A673 (cell line): ENCODE measurements at regions not wholly inside any gene's neighbourhood (a gene's known extent, or its start where the extent isn't known, plus 50 kb on each side); places are given as distances from the start of the nearest gene placed in this dataset.

Experiments
- BruUV-seq: library from RNA; stranded (reverse); fragments of 400-500 nt; replicated peaks from 2 replicates; lab custom pipeline; 2021; lab: Mats Ljungman, UMichigan
- CTCF ChIA-PET: fragments of 300-600 bp; sonication (Branson Sonifier 250); formaldehyde crosslinking; loops from one replicate; lab custom pipeline; 2022; ENCODE audit warnings: antibody characterized with exemption; lab: Charles Lee
- POLR2A ChIA-PET: fragments of 300-600 bp; sonication (Branson Sonifier 250); formaldehyde crosslinking; loops from one replicate; lab custom pipeline; 2022; ENCODE audit warnings: antibody characterized with exemption; ENCODE audit not compliant: low non-redundant PET; lab: Charles Lee
- DNase-seq: peaks from one replicate; pipeline ENCODE4 v3.0.0-alpha.2; 2015; ENCODE audit warnings: low spot score
- H3K27ac ChIP-seq: fragments of 200-600 bp; sonication (generic); 2 replicates; pipeline ENCODE4 v1.5.1; 2016; ENCODE audit warnings: mixed run types, low read depth, mild to moderate bottlenecking, mixed read lengths, antibody characterized with exemption, low read length; ENCODE audit not compliant: poor library complexity, severe bottlenecking
- H3K27me3 ChIP-seq: fragments of 200-600 bp; sonication (generic); replicated peaks from 2 replicates; pipeline ENCODE4 v1.6.1; 2017; ENCODE audit warnings: mixed run types, low read depth, mild to moderate bottlenecking, mixed read lengths, antibody characterized with exemption, low read length; ENCODE audit not compliant: insufficient read depth, poor library complexity
- H3K36me3 ChIP-seq: fragments of 200-600 bp; sonication (generic); 2 replicates; pipeline ENCODE4 v1.6.1; 2016; ENCODE audit warnings: mixed run types, mild to moderate bottlenecking, mixed read lengths, antibody characterized with exemption, low read length; ENCODE audit not compliant: insufficient read depth, poor library complexity, severe bottlenecking
- H3K4me1 ChIP-seq: fragments of 200-600 bp; sonication (generic); 2 replicates; pipeline ENCODE4 v1.6.1; 2017; ENCODE audit warnings: mixed run types, mild to moderate bottlenecking, mixed read lengths, antibody characterized with exemption, low read length; ENCODE audit not compliant: insufficient read depth, poor library complexity, severe bottlenecking
- H3K4me3 ChIP-seq: fragments of 200-600 bp; sonication (generic); 2 replicates; pipeline ENCODE4 v1.5.1; 2016; ENCODE audit warnings: low read depth, mixed run types, mild to moderate bottlenecking, mixed read lengths, low read length; ENCODE audit not compliant: poor library complexity, severe bottlenecking
- H3K9me3 ChIP-seq: fragments of 200-600 bp; sonication (generic); 2 replicates; pipeline ENCODE4 v1.6.1; 2016; ENCODE audit warnings: mixed run types, low read depth, mild to moderate bottlenecking, mixed read lengths, antibody characterized with exemption, low read length; ENCODE audit not compliant: poor library complexity, severe bottlenecking
- CTCF ChIP-seq: fragments of 300-800, 200-600 bp; sonication (generic); conservative IDR thresholded peaks from 2 replicates; pipeline ENCODE4 v1.5.1; 2017; ENCODE audit warnings: low read depth, mild to moderate bottlenecking, antibody characterized with exemption, low read length, moderate library complexity, mixed read lengths
- EZH2 ChIP-seq: fragments of 200-600 bp; sonication (generic); IDR thresholded peaks from 2 replicates; pipeline ENCODE4 v1.6.1; 2017; ENCODE audit warnings: borderline replicate concordance, low read depth, mild to moderate bottlenecking, mixed read lengths, antibody characterized with exemption, low read length; ENCODE audit not compliant: poor library complexity, severe bottlenecking
- intact Hi-C: fragments of 100-400 bp; cut with micrococcal nuclease; formaldehyde crosslinking; loops from one replicate; pipeline ENCODE4 v1.10.0; 2022; ENCODE audit not compliant: unreplicated experiment

- intact Hi-C loops: no loop called here
- peak; percentile 6 for DNase-seq
- no peaks in the 10 kb centered on the region for H3K4me1 ChIP-seq
- no peak overlapping the region for H3K4me3 ChIP-seq
- no TSS peak for BruUV-seq
- H3K27me3 ChIP-seq: no peaks in the 10 kb centered on the region
- ChIA-PET CTCF (no interaction called here), POLR2A (no interaction called here)
- no peak overlapping the region for H3K27ac ChIP-seq
- TF ChIP-seq CTCF (no peak), EZH2 (no peak)
- no peaks in the 10 kb centered on the region for H3K9me3 ChIP-seq
- no peaks in the 10 kb centered on the region for H3K36me3 ChIP-seq
These were observed 414.6 kb upstream of the ARPP21 start for GRCh38 chr3:35224565-35225295.

DNA sequence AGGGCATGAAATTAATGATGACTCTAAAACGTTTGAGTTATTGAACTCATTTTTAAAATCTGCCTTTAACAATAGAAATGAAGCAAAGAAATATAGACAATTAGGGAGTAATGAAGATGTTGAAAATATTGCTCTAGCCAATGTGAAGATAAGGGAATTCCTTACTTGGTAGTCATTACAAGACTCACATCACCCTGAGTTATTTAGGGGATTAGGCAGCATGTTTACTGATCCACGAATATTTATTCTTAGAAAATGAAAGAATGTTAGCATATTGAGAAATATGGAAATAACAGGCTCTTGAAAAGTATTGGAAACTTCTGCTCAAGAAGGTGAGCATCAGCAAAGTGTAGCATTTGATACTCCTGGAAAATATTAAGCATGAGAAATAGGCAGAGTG, 398.1 kb upstream of the ARPP21 start:
- Histone ChIP-seq H3K4me1 (no peaks in the 10 kb centered on the region), H3K4me3 (no peak overlapping the region), H3K27me3 (no peaks in the 10 kb centered on the region), H3K36me3 (no peaks in the 10 kb centered on the region), H3K9me3 (no peaks in the 10 kb centered on the region), H3K27ac (no peak overlapping the region)
- intact Hi-C loops: no loop called here
- ChIA-PET CTCF (no interaction called here), POLR2A (no interaction called here)
- DNase-seq: no peak
- no TSS peak for BruUV-seq
- no peak for TF ChIP-seq CTCF
- no peak for TF ChIP-seq EZH2

- no peak overlapping the region for H3K27ac ChIP-seq
These were observed 384.4 kb upstream of the ARPP21 start for GRCh38 chr3:35254917-35255316.

More at GRCh38 chr3:35254917-35255316, 384.4 kb upstream of the ARPP21 start:
- ChIA-PET POLR2A (no interaction called here), CTCF (no interaction called here)
- intact Hi-C loops: no loop called here
- BruUV-seq: no TSS peak
- no peaks in the 10 kb centered on the region for H3K9me3 ChIP-seq
- no peaks in the 10 kb centered on the region for H3K4me1 ChIP-seq
- TF ChIP-seq EZH2 (no peak), CTCF (no peak)
- DNase-seq: no peak
- no peaks in the 10 kb centered on the region for H3K27me3 ChIP-seq
- H3K4me3 ChIP-seq: no peak overlapping the region
- no peaks in the 10 kb centered on the region for H3K36me3 ChIP-seq
